MM.1S (cell line): ENCODE measurements at regions not wholly inside any gene's neighbourhood (a gene's known extent, or its start where the extent isn't known, plus 50 kb on each side); places are given as distances from the start of the nearest gene placed in this dataset.

Experiments
- DNase-seq: peaks from one replicate; pipeline ENCODE4 v3.0.0-alpha.2; 2015
- H2AFZ ChIP-seq: fragments of 300-600 bp; sonication (generic); 2 replicates; pipeline ENCODE4 v1.6.0; 2016; ENCODE audit warnings: antibody characterized with exemption, low read length
- H3F3A ChIP-seq: fragments of 300-600 bp; sonication (generic); 2 replicates; pipeline ENCODE4 v1.6.1; 2016; ENCODE audit warnings: mild to moderate bottlenecking, antibody characterized with exemption, low read length, moderate library complexity, mixed read lengths; ENCODE audit not compliant: insufficient read depth
- H3K27ac ChIP-seq: fragments of 300-600 bp; sonication (generic); 2 replicates; pipeline ENCODE4 v1.5.1; 2016; ENCODE audit warnings: mild to moderate bottlenecking, low read length
- H3K27me3 ChIP-seq: fragments of 300-600 bp; sonication (generic); replicated peaks from 2 replicates; pipeline ENCODE4 v1.6.0; 2016; ENCODE audit warnings: low read length; ENCODE audit not compliant: insufficient read depth
- H3K36me3 ChIP-seq: fragments of 300-600 bp; sonication (generic); replicated peaks from 2 replicates; pipeline ENCODE4 v1.6.1; 2016; ENCODE audit warnings: mild to moderate bottlenecking, low read length, mixed read lengths; ENCODE audit not compliant: insufficient read depth
- H3K4me1 ChIP-seq: fragments of 300-600 bp; sonication (generic); 2 replicates; pipeline ENCODE4 v1.6.1; 2016; ENCODE audit warnings: low read length, mixed read lengths
- H3K4me2 ChIP-seq: fragments of 300-600 bp; sonication (generic); 2 replicates; pipeline ENCODE4 v1.6.0; 2016; ENCODE audit warnings: low read depth, low read length
- H3K4me3 ChIP-seq: fragments of 300-600 bp; sonication (generic); 2 replicates; pipeline ENCODE4 v1.5.1; 2016; ENCODE audit warnings: low read length, mixed read lengths
- H3K79me2 ChIP-seq: fragments of 300-600 bp; sonication (generic); 2 replicates; pipeline ENCODE4 v1.6.1; 2016; ENCODE audit warnings: mixed run types, low read length, mixed read lengths
- H3K9ac ChIP-seq: fragments of 300-600 bp; sonication (generic); 2 replicates; pipeline ENCODE4 v1.6.1; 2016; ENCODE audit warnings: low read length, mixed read lengths
- H3K9me2 ChIP-seq: fragments of 300-600 bp; sonication (generic); replicated peaks from 2 replicates; pipeline ENCODE4 v1.6.1; 2016; ENCODE audit warnings: mild to moderate bottlenecking, low read length, mixed read lengths; ENCODE audit not compliant: insufficient read depth
- H3K9me3 ChIP-seq: fragments of 300-600 bp; sonication (generic); replicated peaks from 2 replicates; pipeline ENCODE4 v1.6.1; 2016; ENCODE audit warnings: mild to moderate bottlenecking, low read length, mixed read lengths; ENCODE audit not compliant: insufficient read depth
- H4K20me1 ChIP-seq: fragments of 300-600 bp; sonication (generic); 2 replicates; pipeline ENCODE4 v1.6.1; 2016; ENCODE audit warnings: mild to moderate bottlenecking, low read length, moderate library complexity, mixed read lengths; ENCODE audit not compliant: insufficient read depth
- CTCF ChIP-seq: fragments of 300-600 bp; sonication (generic); IDR thresholded peaks from 2 replicates; pipeline ENCODE4 v1.5.1; 2016; ENCODE audit warnings: antibody characterized with exemption, low read length, mixed read lengths
- EZH2 ChIP-seq: fragments of 300-600 bp; sonication (generic); optimal IDR thresholded peaks from 2 replicates; pipeline ENCODE3; 2017; ENCODE audit warnings: low read depth, mild to moderate bottlenecking, antibody characterized with exemption, low read length, mixed read lengths
- EZH2phosphoT487 ChIP-seq: fragments of 300-600 bp; sonication (generic); IDR thresholded peaks from 2 replicates; pipeline ENCODE4 v1.6.1; 2018; ENCODE audit warnings: antibody characterized with exemption, low read length

DNA sequence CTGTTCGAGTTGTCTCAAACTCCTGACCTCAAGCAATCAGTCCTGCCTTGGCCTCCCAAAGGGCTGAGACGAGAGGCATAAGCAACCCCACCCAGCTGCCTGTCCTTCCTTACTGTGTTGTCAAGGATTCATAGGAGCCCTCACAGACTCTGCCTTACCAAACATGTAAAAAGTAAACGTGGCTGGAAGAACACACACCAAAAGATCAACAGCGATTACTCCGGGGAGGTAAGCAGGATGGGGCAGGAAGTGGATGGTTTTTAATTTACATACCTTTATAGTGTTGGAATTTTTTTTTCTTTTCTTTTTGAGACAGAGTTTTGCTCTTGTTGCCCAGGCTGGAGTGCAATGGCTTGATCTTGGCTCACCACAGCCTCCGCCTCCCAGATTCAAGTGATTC is 61.5 kb upstream of the EGLN3 start:
- H3K9ac ChIP-seq = no peak overlapping the region
- DNase-seq = no peak
- H3F3A ChIP-seq = no peaks in the 10 kb centered on the region
- no peaks in the 10 kb centered on the region for H3K4me1 ChIP-seq
- no peaks in the 10 kb centered on the region for H3K36me3 ChIP-seq
- no peaks in the 10 kb centered on the region for H3K79me2 ChIP-seq
- no peak overlapping the region for H3K4me3 ChIP-seq
- no peak overlapping the region for H3K4me2 ChIP-seq
- no peaks in the 10 kb centered on the region for H3K9me2 ChIP-seq
- H4K20me1 ChIP-seq = no peaks in the 10 kb centered on the region
- no peak overlapping the region for H2AFZ ChIP-seq
- TF ChIP-seq CTCF = no peak
- TF ChIP-seq EZH2phosphoT487 = no peak
- no peak for TF ChIP-seq EZH2
- no peak overlapping the region for H3K27ac ChIP-seq
- no peaks in the 10 kb centered on the region for H3K27me3 ChIP-seq
- H3K9me3 ChIP-seq = no peaks in the 10 kb centered on the region

DNA sequence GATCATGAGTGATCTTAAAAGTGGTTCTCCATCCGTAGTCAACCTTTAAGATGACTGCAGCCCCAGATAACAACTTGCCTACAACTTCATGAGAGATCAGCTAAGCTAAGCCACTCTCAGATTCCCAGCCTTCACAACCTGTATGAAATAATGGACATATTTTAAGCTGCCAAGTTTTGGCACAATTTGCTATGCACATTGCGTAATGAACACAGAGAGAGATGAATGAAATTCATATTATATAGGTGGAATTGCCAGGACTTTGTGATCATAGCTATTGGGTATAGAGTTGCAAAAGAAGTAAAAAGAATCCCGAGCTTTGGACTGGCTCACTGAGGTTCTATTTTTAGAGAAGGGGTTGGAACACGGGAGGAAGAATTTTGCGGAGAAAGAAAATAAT is 59.1 kb upstream of the EGLN3 start:
- no peaks in the 10 kb centered on the region for H3F3A ChIP-seq
- no peak for DNase-seq
- no peak overlapping the region for H3K27ac ChIP-seq
- H3K79me2 ChIP-seq = no peaks in the 10 kb centered on the region
- no peaks in the 10 kb centered on the region for H4K20me1 ChIP-seq
- H3K9me2 ChIP-seq = no peaks in the 10 kb centered on the region
- H3K36me3 ChIP-seq = no peaks in the 10 kb centered on the region
- TF ChIP-seq EZH2phosphoT487 (no peak), EZH2 (no peak), CTCF (no peak)
- H2AFZ ChIP-seq = no peak overlapping the region
- no peak overlapping the region for H3K9ac ChIP-seq
- no peaks in the 10 kb centered on the region for H3K27me3 ChIP-seq
- no peak overlapping the region for H3K4me2 ChIP-seq
- H3K4me3 ChIP-seq = no peak overlapping the region
- no peaks in the 10 kb centered on the region for H3K9me3 ChIP-seq
- no peaks in the 10 kb centered on the region for H3K4me1 ChIP-seq

GRCh38 chr14:34007902-34008301 is 57.0 kb upstream of the EGLN3 start:
- H3F3A ChIP-seq = no peaks in the 10 kb centered on the region
- no peaks in the 10 kb centered on the region for H3K36me3 ChIP-seq
- no peaks in the 10 kb centered on the region for H4K20me1 ChIP-seq
- no peak overlapping the region for H2AFZ ChIP-seq
- H3K9me3 ChIP-seq = no peaks in the 10 kb centered on the region
- no peak for TF ChIP-seq EZH2phosphoT487
- no peak for TF ChIP-seq CTCF
- no peak for TF ChIP-seq EZH2
- no peak for DNase-seq
- no peak overlapping the region for H3K27ac ChIP-seq
- no peaks in the 10 kb centered on the region for H3K9me2 ChIP-seq
- no peak overlapping the region for H3K4me2 ChIP-seq
- H3K4me1 ChIP-seq = no peaks in the 10 kb centered on the region
- H3K9ac ChIP-seq = no peak overlapping the region
- no peaks in the 10 kb centered on the region for H3K27me3 ChIP-seq
- H3K4me3 ChIP-seq = no peak overlapping the region
- H3K79me2 ChIP-seq = no peaks in the 10 kb centered on the region
